CD4-positive, alpha-beta T cell treated with Interferon gamma for 1 hour (primary cell): ENCODE measurements at regions not wholly inside any gene's neighbourhood (a gene's known extent, or its start where the extent isn't known, plus 50 kb on each side); places are given as distances from the start of the nearest gene placed in this dataset.

Source experiments
- DNase-seq: peaks from one replicate; pipeline ENCODE4 v3.0.0-alpha.2; 2020

- DNase-seq = no peak
Observed at GRCh38 chr14:73780896-73781295, 66.7 kb upstream of the PNMA1 start.

GRCh38 chr14:73780391-73780790 lies 66.2 kb upstream of the PNMA1 start:
- no peak for DNase-seq

GRCh38 chr14:73778736-73779135 lies 64.6 kb upstream of the PNMA1 start:
- DNase-seq = no peak

GRCh38 chr14:73777420-73777819 lies 63.2 kb upstream of the PNMA1 start:
- DNase-seq = no peak

- DNase-seq = no peak
Observed at GRCh38 chr14:73776194-73776537, 62.0 kb upstream of the PNMA1 start.

- no peak for DNase-seq
Observed at GRCh38 chr14:73775339-73776193, 61.4 kb upstream of the PNMA1 start.

- no peak for DNase-seq
Observed at GRCh38 chr14:73774671-73775070, 60.5 kb upstream of the PNMA1 start.

GRCh38 chr14:73774241-73774570 lies 60.0 kb upstream of the PNMA1 start:
- DNase-seq = no peak

GRCh38 chr14:73773441-73774240 lies 59.5 kb upstream of the PNMA1 start:
- no peak for DNase-seq

GRCh38 chr14:73771848-73772638 lies 57.9 kb upstream of the PNMA1 start:
- peak; percentile 78 for DNase-seq

GRCh38 chr14:73770977-73771847 lies 57.0 kb upstream of the PNMA1 start:
- DNase-seq = no peak

GRCh38 chr14:73768107-73768506 lies 53.9 kb upstream of the PNMA1 start:
- DNase-seq = no peak

GRCh38 chr14:73764406-73765280 lies 50.5 kb upstream of the PNMA1 start:
- DNase-seq = peak; percentile 69
